ENCODE measurements at regions not wholly inside any gene's neighbourhood (a gene's known extent, or its start where the extent isn't known, plus 50 kb on each side); places are given as distances from the start of the nearest gene placed in this dataset.

- no peaks in the 10 kb centered on the region for H3K27me3 Mint-ChIP-seq (ENCODE audit: unreplicated experiment)
- no peak for DNase-seq (ENCODE audit: extremely low spot score, unreplicated experiment)
- H3K9me3 Mint-ChIP-seq (ENCODE audit: unreplicated experiment) = no peaks in the 10 kb centered on the region
- H3K4me1 Mint-ChIP-seq (ENCODE audit: unreplicated experiment) = peaks cover 17% of the 10 kb centered on the region
- no peaks in the 10 kb centered on the region for H3K36me3 Mint-ChIP-seq (ENCODE audit: unreplicated experiment)
- no peak overlapping the region for H3K4me3 Mint-ChIP-seq (ENCODE audit: unreplicated experiment)
- no peak overlapping the region for H3K27ac Mint-ChIP-seq (ENCODE audit: unreplicated experiment)
- no peak for TF ChIP-seq CTCF (IDR thresholded peaks at IDR 0.05)
Observed at GRCh38 chr20:50258790-50259483, 68.3 kb downstream of the CEBPB start.

- no peak for TF ChIP-seq CTCF (IDR thresholded peaks at IDR 0.05)
- Mint-ChIP-seq H3K4me3 (ENCODE audit: unreplicated experiment) (no peak overlapping the region), H3K27ac (ENCODE audit: unreplicated experiment) (no peak overlapping the region), H3K36me3 (ENCODE audit: unreplicated experiment) (no peaks in the 10 kb centered on the region), H3K4me1 (ENCODE audit: unreplicated experiment) (peaks cover 17% of the 10 kb centered on the region), H3K9me3 (ENCODE audit: unreplicated experiment) (no peaks in the 10 kb centered on the region), H3K27me3 (ENCODE audit: unreplicated experiment) (no peaks in the 10 kb centered on the region)
- DNase-seq (ENCODE audit: extremely low spot score, unreplicated experiment) = no peak
Observed at GRCh38 chr20:50259705-50260478, 69.3 kb downstream of the CEBPB start.

GRCh38 chr20:50260479-50261221 is 70.0 kb downstream of the CEBPB start:
- H3K4me3 Mint-ChIP-seq (ENCODE audit: unreplicated experiment) = no peak overlapping the region
- no peaks in the 10 kb centered on the region for H3K36me3 Mint-ChIP-seq (ENCODE audit: unreplicated experiment)
- peaks cover 17% of the 10 kb centered on the region for H3K4me1 Mint-ChIP-seq (ENCODE audit: unreplicated experiment)
- H3K9me3 Mint-ChIP-seq (ENCODE audit: unreplicated experiment) = no peaks in the 10 kb centered on the region
- no peak for DNase-seq (ENCODE audit: extremely low spot score, unreplicated experiment)
- TF ChIP-seq CTCF (IDR thresholded peaks at IDR 0.05) = no peak
- H3K27me3 Mint-ChIP-seq (ENCODE audit: unreplicated experiment) = no peaks in the 10 kb centered on the region
- no peak overlapping the region for H3K27ac Mint-ChIP-seq (ENCODE audit: unreplicated experiment)

- H3K4me1 Mint-ChIP-seq (ENCODE audit: unreplicated experiment) = peaks cover 14% of the 10 kb centered on the region
- H3K27me3 Mint-ChIP-seq (ENCODE audit: unreplicated experiment) = no peaks in the 10 kb centered on the region
- no peak overlapping the region for H3K4me3 Mint-ChIP-seq (ENCODE audit: unreplicated experiment)
- no peaks in the 10 kb centered on the region for H3K9me3 Mint-ChIP-seq (ENCODE audit: unreplicated experiment)
- H3K27ac Mint-ChIP-seq (ENCODE audit: unreplicated experiment) = no peak overlapping the region
- no peaks in the 10 kb centered on the region for H3K36me3 Mint-ChIP-seq (ENCODE audit: unreplicated experiment)
- TF ChIP-seq CTCF (IDR thresholded peaks at IDR 0.05) = no peak
- no peak for DNase-seq (ENCODE audit: extremely low spot score, unreplicated experiment)
Observed at GRCh38 chr20:50261471-50262212, 71.0 kb downstream of the CEBPB start.
